ENCODE measurements at regions not wholly inside any gene's neighbourhood (a gene's known extent, or its start where the extent isn't known, plus 50 kb on each side); places are given as distances from the start of the nearest gene placed in this dataset.
A peak's percentile ranks its signal among the peaks of the same experiment; 100 is the strongest.

GRCh38 chr18:78765637-78766281, 213.9 kb upstream of the SALL3 start:
- no peak for TF ChIP-seq CTCF (IDR thresholded peaks at IDR 0.05)
- DNase-seq (ENCODE audit: low spot score): no peak
- ATAC-seq (ENCODE audit: low FRiP score): no peak

- TF ChIP-seq CTCF (IDR thresholded peaks at IDR 0.05): no peak
- ATAC-seq (ENCODE audit: low FRiP score): peak; percentile 24
- no peak for DNase-seq (ENCODE audit: low spot score)
Observed at GRCh38 chr18:78766651-78767533, 212.7 kb upstream of the SALL3 start.

DNA sequence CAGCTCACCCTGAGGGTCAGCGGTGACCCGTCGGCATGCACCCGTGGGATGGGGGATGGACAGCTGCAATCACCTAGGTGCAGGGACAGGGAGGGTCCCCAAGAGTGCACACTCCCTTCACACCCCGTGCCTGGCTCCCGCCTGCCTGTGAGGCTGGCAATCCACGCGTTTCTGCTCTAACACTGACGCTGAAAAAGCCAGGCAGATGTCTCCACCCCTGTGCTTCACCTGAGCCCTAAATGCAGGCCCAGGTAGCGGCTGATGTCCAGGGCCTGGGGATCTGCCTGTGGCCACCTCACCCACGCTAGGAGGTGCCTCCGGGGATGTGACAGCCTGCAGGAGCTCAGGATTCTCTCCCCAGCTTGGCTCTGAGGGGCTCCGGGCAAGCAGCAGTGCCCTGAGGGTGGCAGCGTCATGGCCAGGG, 212.0 kb upstream of the SALL3 start:
- ATAC-seq (ENCODE audit: low FRiP score) (no peak), DNase-seq (ENCODE audit: low spot score) (no peak)
- no peak for TF ChIP-seq CTCF (IDR thresholded peaks at IDR 0.05)

- ATAC-seq (ENCODE audit: low FRiP score) (no peak), DNase-seq (ENCODE audit: low spot score) (no peak)
- no peak for TF ChIP-seq CTCF (IDR thresholded peaks at IDR 0.05)
Observed at GRCh38 chr18:78768221-78768620, 211.4 kb upstream of the SALL3 start.

DNA sequence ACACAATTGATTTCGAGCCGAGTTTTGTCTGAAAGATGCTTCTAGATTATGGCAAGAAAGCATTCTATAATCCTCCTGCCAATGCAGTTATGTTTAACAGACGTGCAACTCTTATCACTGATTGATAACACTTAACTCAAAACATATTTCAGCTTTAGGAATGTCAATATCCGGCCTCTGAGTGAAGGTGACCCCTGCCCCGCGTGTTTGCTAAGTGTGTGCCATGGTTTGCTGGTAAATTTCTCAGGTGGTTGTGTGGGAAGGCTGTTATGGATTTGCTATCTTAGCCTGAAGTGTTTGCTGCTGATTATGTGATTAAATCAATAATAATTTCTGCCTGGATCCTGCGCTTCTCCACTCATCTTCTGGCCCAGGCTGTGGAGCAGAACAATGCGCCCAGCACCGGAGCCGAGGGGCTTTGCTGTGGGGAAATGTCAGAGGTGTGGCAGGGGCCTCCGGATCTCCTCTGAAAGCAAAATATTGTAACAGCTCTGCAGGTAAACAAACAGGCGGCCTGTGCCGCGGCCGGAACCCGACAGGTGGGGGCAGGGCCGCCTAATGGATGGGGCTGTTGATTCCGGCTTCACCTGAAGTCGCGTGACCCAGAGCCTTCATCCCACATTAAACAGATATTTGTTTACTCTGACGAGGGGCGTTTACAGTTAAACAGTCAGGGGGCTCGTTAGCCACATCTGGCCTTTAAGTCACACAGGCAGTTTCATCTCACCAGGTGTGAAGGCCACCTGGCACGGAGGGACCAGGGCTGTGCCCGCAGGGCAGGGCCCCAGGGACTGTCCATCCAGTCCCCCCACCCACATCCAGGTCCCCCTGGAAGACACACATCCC, 210.7 kb upstream of the SALL3 start:
- TF ChIP-seq CTCF (IDR thresholded peaks at IDR 0.05): no peak
- ATAC-seq (ENCODE audit: low FRiP score): no peak
- no peak for DNase-seq (ENCODE audit: low spot score)

DNA sequence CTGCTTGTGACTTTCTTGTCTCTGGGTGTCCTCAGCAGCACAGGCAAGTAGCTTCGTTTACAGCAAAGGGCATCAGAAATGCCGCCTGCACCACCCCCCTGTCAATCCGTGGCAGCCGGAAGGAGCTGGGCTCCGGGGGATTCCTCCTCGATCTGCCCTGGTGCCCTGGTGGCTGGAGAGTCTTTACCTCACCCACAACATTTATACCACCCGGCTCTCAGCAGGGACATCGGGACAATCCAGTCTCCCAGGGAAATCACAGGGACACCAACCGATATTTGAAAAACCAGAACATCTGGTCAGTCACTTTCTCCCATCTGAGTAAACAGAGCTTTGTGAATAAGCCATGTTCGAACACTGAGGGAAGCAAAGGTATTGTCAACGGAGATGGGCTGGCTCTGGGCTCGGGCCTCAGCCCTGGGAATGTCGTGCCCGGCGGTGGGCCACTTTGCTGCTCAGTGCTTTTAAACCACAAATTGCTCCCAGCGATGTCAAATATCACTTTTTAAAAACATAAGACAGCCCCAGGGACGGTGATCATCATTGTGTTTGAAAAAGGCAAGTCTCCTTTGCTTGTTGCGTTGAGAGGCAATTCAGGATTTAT, 210.0 kb upstream of the SALL3 start:
- DNase-seq (ENCODE audit: low spot score): no peak
- ATAC-seq (ENCODE audit: low FRiP score): no peak
- no peak for TF ChIP-seq CTCF (IDR thresholded peaks at IDR 0.05)

All from omental fat pad (tissue), 3 donors.